ENCODE measurements at regions not wholly inside any gene's neighbourhood (a gene's known extent, or its start where the extent isn't known, plus 50 kb on each side); places are given as distances from the start of the nearest gene placed in this dataset.

DNA sequence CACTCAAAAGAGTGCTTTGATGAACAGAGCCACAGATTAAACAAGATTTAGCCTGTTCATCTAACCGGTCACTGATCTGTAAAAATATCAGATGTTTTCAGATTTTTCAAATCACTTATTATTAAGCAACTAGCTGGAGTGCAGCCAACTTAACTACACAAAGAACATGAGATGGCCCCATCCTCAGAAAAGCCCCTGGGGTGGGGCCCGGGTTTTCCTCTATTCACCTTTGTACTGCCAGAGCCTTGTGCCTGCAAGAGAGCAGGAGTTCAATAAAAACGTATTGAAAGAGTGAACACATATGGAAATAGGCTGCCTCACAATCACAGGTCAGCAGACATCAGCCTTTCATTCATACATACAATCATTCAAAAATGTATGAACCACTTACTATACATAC is 516.1 kb downstream of the OMA1 start:
- Histone ChIP-seq H3K9me2 (replicated peaks; ENCODE audit: insufficient read depth, low read length) (no peaks in the 10 kb centered on the region), H2AFZ (ENCODE audit: low read depth, low read length, severe bottlenecking) (no peak overlapping the region), H3K4me3 (ENCODE audit: insufficient read depth, low read length, poor library complexity, severe bottlenecking) (no peak overlapping the region), H3K9me3 (ENCODE audit: insufficient read depth, low read length) (no peaks in the 10 kb centered on the region), H3F3A (ENCODE audit: insufficient read depth) (no peaks in the 10 kb centered on the region), H3K4me2 (ENCODE audit: low read depth, low read length, poor library complexity, severe bottlenecking) (no peak overlapping the region), H3K79me2 (ENCODE audit: insufficient read depth, low read length) (no peaks in the 10 kb centered on the region), H3K36me3 (ENCODE audit: low read length) (no peaks in the 10 kb centered on the region), H3K27me3 (ENCODE audit: low read length) (no peaks in the 10 kb centered on the region), H3K27ac (ENCODE audit: low read depth, low read length) (no peak overlapping the region), H4K20me1 (ENCODE audit: low read depth, low read length) (no peaks in the 10 kb centered on the region), H3K9ac (ENCODE audit: low read length) (no peak overlapping the region)
- TF ChIP-seq, protein P1, sequence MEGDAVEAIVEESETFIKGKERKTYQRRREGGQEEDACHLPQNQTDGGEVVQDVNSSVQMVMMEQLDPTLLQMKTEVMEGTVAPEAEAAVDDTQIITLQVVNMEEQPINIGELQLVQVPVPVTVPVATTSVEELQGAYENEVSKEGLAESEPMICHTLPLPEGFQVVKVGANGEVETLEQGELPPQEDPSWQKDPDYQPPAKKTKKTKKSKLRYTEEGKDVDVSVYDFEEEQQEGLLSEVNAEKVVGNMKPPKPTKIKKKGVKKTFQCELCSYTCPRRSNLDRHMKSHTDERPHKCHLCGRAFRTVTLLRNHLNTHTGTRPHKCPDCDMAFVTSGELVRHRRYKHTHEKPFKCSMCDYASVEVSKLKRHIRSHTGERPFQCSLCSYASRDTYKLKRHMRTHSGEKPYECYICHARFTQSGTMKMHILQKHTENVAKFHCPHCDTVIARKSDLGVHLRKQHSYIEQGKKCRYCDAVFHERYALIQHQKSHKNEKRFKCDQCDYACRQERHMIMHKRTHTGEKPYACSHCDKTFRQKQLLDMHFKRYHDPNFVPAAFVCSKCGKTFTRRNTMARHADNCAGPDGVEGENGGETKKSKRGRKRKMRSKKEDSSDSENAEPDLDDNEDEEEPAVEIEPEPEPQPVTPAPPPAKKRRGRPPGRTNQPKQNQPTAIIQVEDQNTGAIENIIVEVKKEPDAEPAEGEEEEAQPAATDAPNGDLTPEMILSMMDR (IDR thresholded peaks at IDR 0.05; ENCODE audit: insufficient read depth, low read length, poor library complexity, severe bottlenecking), result no peak
- no peak for TF ChIP-seq EZH2phosphoT487 (conservative IDR thresholded peaks at IDR 0.05; ENCODE audit: low read length)

DNA sequence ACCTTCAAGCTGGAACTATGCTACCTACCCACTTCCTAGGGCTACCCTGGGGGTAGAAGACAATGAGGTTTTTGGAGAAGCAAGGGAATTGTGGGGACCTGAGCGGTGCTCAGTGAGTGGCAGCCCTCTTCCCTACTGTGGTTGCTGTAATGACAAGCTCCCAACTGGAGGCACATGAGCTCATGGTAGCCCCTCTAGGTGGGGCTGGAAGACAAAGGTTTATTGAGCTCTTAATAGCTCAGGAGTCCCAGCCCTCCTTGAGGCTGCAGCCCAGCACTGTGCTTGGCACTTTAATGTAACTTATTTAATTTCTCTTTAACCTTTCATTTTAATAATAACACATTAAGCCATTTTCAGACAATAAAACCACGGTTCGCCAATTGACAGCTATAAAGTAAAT is 528.9 kb downstream of the OMA1 start:
- TF ChIP-seq, protein P1 (IDR thresholded peaks at IDR 0.05; ENCODE audit: insufficient read depth, low read length, poor library complexity, severe bottlenecking), result no peak
- no peak for TF ChIP-seq EZH2phosphoT487 (conservative IDR thresholded peaks at IDR 0.05; ENCODE audit: low read length)
- H3K4me3 ChIP-seq (ENCODE audit: insufficient read depth, low read length, poor library complexity, severe bottlenecking), result no peak overlapping the region
- H3K79me2 ChIP-seq (ENCODE audit: insufficient read depth, low read length), result no peaks in the 10 kb centered on the region
- no peak overlapping the region for H3K4me2 ChIP-seq (ENCODE audit: low read depth, low read length, poor library complexity, severe bottlenecking)
- H3K9me2 ChIP-seq (replicated peaks; ENCODE audit: insufficient read depth, low read length), result no peaks in the 10 kb centered on the region
- H4K20me1 ChIP-seq (ENCODE audit: low read depth, low read length), result no peaks in the 10 kb centered on the region
- H2AFZ ChIP-seq (ENCODE audit: low read depth, low read length, severe bottlenecking), result no peak overlapping the region
- no peaks in the 10 kb centered on the region for H3K9me3 ChIP-seq (ENCODE audit: insufficient read depth, low read length)
- H3K36me3 ChIP-seq (ENCODE audit: low read length), result no peaks in the 10 kb centered on the region
- H3F3A ChIP-seq (ENCODE audit: insufficient read depth), result no peaks in the 10 kb centered on the region
- no peak overlapping the region for H3K9ac ChIP-seq (ENCODE audit: low read length)
- H3K27ac ChIP-seq (ENCODE audit: low read depth, low read length), result no peak overlapping the region
- H3K27me3 ChIP-seq (ENCODE audit: low read length), result no peaks in the 10 kb centered on the region

DNA sequence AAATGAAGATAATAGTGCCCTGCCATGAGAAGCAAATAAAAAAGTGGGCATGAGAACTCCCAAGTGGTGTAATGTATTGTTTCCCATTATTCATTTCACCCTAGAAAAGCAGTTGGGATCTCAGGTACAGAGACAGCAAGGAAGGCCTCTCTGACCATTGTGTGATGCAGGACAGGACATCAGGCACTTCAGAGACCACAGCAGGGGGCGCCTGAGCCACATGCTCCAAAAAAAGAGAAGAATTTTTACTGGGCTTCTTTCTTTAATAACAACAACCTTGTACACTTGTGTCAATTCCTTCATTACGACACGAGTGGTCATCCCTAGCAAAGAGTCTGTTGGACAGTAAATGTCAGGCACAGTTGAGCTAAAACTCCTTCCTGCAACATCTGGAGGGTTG is 533.3 kb downstream of the OMA1 start:
- Histone ChIP-seq H4K20me1 (ENCODE audit: low read depth, low read length) (no peaks in the 10 kb centered on the region), H3F3A (ENCODE audit: insufficient read depth) (no peaks in the 10 kb centered on the region), H2AFZ (ENCODE audit: low read depth, low read length, severe bottlenecking) (no peak overlapping the region), H3K9me3 (ENCODE audit: insufficient read depth, low read length) (no peaks in the 10 kb centered on the region), H3K27ac (ENCODE audit: low read depth, low read length) (no peak overlapping the region), H3K9ac (ENCODE audit: low read length) (no peak overlapping the region), H3K36me3 (ENCODE audit: low read length) (no peaks in the 10 kb centered on the region), H3K27me3 (ENCODE audit: low read length) (no peaks in the 10 kb centered on the region), H3K4me2 (ENCODE audit: low read depth, low read length, poor library complexity, severe bottlenecking) (no peak overlapping the region), H3K4me3 (ENCODE audit: insufficient read depth, low read length, poor library complexity, severe bottlenecking) (no peak overlapping the region), H3K9me2 (replicated peaks; ENCODE audit: insufficient read depth, low read length) (no peaks in the 10 kb centered on the region), H3K79me2 (ENCODE audit: insufficient read depth, low read length) (no peaks in the 10 kb centered on the region)
- TF ChIP-seq EZH2phosphoT487 (conservative IDR thresholded peaks at IDR 0.05; ENCODE audit: low read length), result no peak

DNA sequence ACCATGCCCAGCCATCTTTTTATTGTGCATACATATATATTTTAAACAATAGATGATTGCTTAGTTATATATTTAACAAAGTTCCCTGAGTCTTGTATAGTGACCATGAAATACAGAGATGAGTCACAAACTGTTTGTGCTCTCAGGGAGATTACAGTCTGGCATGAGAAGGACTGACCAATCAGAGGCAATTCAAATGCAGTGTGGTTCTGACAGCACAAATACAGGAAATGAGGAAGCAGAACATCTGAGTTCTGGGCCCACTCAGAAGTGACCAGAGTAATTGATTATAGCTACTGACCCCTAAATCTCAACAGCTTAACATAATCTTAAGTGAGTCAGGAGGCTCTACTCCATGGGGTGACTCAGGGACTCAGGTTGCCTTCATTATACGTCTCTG is 534.5 kb downstream of the OMA1 start:
- H3F3A ChIP-seq (ENCODE audit: insufficient read depth), result no peaks in the 10 kb centered on the region
- no peak for TF ChIP-seq EZH2phosphoT487 (conservative IDR thresholded peaks at IDR 0.05; ENCODE audit: low read length)
- TF ChIP-seq, protein P1 (IDR thresholded peaks at IDR 0.05; ENCODE audit: insufficient read depth, low read length, poor library complexity, severe bottlenecking), result no peak
- no peak overlapping the region for H3K9ac ChIP-seq (ENCODE audit: low read length)
- H3K27ac ChIP-seq (ENCODE audit: low read depth, low read length), result no peak overlapping the region
- no peaks in the 10 kb centered on the region for H3K9me3 ChIP-seq (ENCODE audit: insufficient read depth, low read length)
- H2AFZ ChIP-seq (ENCODE audit: low read depth, low read length, severe bottlenecking), result no peak overlapping the region
- H3K36me3 ChIP-seq (ENCODE audit: low read length), result no peaks in the 10 kb centered on the region
- no peak overlapping the region for H3K4me2 ChIP-seq (ENCODE audit: low read depth, low read length, poor library complexity, severe bottlenecking)
- H3K9me2 ChIP-seq (replicated peaks; ENCODE audit: insufficient read depth, low read length), result no peaks in the 10 kb centered on the region
- no peak overlapping the region for H3K4me3 ChIP-seq (ENCODE audit: insufficient read depth, low read length, poor library complexity, severe bottlenecking)
- H3K79me2 ChIP-seq (ENCODE audit: insufficient read depth, low read length), result no peaks in the 10 kb centered on the region
- no peaks in the 10 kb centered on the region for H4K20me1 ChIP-seq (ENCODE audit: low read depth, low read length)
- H3K27me3 ChIP-seq (ENCODE audit: low read length), result no peaks in the 10 kb centered on the region
